ENCODE measurements at regions not wholly inside any gene's neighbourhood (a gene's known extent, or its start where the extent isn't known, plus 50 kb on each side); places are given as distances from the start of the nearest gene placed in this dataset.
"Not testable (repeated sequence)": the region's sequence is repeated elsewhere in the genome, so short reads cannot be mapped to it uniquely, and the experiment has no call there.

- TF ChIP-seq, protein P1, sequence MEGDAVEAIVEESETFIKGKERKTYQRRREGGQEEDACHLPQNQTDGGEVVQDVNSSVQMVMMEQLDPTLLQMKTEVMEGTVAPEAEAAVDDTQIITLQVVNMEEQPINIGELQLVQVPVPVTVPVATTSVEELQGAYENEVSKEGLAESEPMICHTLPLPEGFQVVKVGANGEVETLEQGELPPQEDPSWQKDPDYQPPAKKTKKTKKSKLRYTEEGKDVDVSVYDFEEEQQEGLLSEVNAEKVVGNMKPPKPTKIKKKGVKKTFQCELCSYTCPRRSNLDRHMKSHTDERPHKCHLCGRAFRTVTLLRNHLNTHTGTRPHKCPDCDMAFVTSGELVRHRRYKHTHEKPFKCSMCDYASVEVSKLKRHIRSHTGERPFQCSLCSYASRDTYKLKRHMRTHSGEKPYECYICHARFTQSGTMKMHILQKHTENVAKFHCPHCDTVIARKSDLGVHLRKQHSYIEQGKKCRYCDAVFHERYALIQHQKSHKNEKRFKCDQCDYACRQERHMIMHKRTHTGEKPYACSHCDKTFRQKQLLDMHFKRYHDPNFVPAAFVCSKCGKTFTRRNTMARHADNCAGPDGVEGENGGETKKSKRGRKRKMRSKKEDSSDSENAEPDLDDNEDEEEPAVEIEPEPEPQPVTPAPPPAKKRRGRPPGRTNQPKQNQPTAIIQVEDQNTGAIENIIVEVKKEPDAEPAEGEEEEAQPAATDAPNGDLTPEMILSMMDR (IDR thresholded peaks at IDR 0.05): not testable (repeated sequence)
- not testable (repeated sequence) for TF ChIP-seq POLR2A (IDR thresholded peaks at IDR 0.05)
These were observed 86.3 kb downstream of the FAM72B start for GRCh38 chr1:121097867-121098215.
